ENCODE measurements at regions not wholly inside any gene's neighbourhood (a gene's known extent, or its start where the extent isn't known, plus 50 kb on each side); places are given as distances from the start of the nearest gene placed in this dataset.

GRCh38 chr3:153396581-153396980, 234.6 kb downstream of the RAP2B start:
- no peak for DNase-seq
- intact Hi-C loops (cut with DNase I; ENCODE audit: low total_unique reads) = no loop called here
- Histone ChIP-seq H3K4me3 (no peak overlapping the region), H3K27me3 (replicated peaks in 1 of 7) (no peaks in the 10 kb centered on the region), H3K4me1 (peaks cover 0 to 13% (median 3%) of the 10 kb centered on the region in 6 donors), H3K9me3 (peaks cover 0 to 38% (median 32%) of the 10 kb centered on the region in 8 donors), H3K27ac (no peak overlapping the region), H3K36me3 (no peaks in the 10 kb centered on the region)
- 63 to 91% (median 77%) methylated on average over 2 of the region's 2 CpGs for WGBS, 5 donors
- TF ChIP-seq POLR2AphosphoS5 (IDR thresholded peaks at IDR 0.05) (no peak), POLR2A (IDR thresholded peaks at IDR 0.05) (no peak)
- TF ChIP-seq, protein P1, sequence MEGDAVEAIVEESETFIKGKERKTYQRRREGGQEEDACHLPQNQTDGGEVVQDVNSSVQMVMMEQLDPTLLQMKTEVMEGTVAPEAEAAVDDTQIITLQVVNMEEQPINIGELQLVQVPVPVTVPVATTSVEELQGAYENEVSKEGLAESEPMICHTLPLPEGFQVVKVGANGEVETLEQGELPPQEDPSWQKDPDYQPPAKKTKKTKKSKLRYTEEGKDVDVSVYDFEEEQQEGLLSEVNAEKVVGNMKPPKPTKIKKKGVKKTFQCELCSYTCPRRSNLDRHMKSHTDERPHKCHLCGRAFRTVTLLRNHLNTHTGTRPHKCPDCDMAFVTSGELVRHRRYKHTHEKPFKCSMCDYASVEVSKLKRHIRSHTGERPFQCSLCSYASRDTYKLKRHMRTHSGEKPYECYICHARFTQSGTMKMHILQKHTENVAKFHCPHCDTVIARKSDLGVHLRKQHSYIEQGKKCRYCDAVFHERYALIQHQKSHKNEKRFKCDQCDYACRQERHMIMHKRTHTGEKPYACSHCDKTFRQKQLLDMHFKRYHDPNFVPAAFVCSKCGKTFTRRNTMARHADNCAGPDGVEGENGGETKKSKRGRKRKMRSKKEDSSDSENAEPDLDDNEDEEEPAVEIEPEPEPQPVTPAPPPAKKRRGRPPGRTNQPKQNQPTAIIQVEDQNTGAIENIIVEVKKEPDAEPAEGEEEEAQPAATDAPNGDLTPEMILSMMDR (IDR thresholded peaks at IDR 0.05 in 8 of 11, conservative IDR thresholded peaks at IDR 0.05 in 3 of 11) = no peak

DNA sequence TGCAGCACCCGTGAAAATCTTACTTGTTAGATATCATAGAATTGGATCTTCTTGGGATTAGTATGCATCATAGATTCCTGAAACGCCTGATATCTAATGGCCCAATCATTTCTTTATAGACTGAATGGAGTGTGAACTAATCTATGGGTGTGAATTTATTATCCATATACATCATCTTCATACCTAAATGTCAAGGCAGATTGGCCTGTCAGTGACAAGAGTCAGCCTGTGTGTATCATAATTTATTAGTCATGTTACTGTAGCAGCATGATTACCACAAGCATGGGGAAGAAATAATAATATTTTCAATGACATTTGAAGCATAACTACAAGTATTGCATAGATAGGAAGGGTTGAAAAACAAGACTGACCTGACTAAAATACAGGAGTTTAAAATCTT, 235.8 kb downstream of the RAP2B start:
- no peak for TF ChIP-seq POLR2A (IDR thresholded peaks at IDR 0.05)
- TF ChIP-seq, protein P1 (IDR thresholded peaks at IDR 0.05 in 8 of 11, conservative IDR thresholded peaks at IDR 0.05 in 3 of 11) = no peak
- TF ChIP-seq POLR2AphosphoS5 (IDR thresholded peaks at IDR 0.05) = no peak
- DNase-seq = no peak
- intact Hi-C loops (cut with DNase I; ENCODE audit: low total_unique reads) = no loop called here
- H3K4me1 ChIP-seq = peaks cover 0 to 13% (median 3%) of the 10 kb centered on the region in 6 donors
- H3K36me3 ChIP-seq = no peaks in the 10 kb centered on the region
- peaks cover 0 to 29% (median 24%) of the 10 kb centered on the region in 8 donors for H3K9me3 ChIP-seq
- H3K27me3 ChIP-seq (replicated peaks in 1 of 7) = no peaks in the 10 kb centered on the region
- H3K27ac ChIP-seq = no peak overlapping the region
- H3K4me3 ChIP-seq = no peak overlapping the region
- 48 to 88% (median 67%) methylated on average over 2 of the region's 2 CpGs for whole genome bisulfite sequencing, 5 donors

GRCh38 chr3:153399636-153400035, 237.6 kb downstream of the RAP2B start:
- intact Hi-C loops (cut with DNase I; ENCODE audit: low total_unique reads) = no loop called here
- H3K4me3 ChIP-seq = no peak overlapping the region
- no peak for DNase-seq

DNA sequence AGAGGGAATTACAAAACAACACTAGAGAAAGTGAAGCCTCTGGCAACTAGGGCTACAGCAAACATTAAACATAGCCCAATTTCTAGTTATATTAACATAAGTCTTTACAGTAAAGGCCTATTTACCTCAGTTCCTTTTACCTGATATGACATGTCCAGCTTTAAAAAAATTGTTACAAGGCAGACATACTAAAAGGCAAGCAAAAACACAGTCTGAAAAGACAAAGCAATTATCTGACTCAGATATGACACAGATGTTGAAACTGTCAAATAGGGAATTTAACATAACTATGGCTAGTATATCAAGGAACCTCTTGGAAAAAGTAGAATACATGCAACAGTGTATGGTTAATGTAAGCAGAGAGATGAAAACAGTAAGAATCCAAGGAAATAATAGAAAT, 238.6 kb downstream of the RAP2B start:
- H3K27me3 ChIP-seq (replicated peaks in 1 of 7) = no peaks in the 10 kb centered on the region
- H3K4me3 ChIP-seq = no peak overlapping the region
- H3K9me3 ChIP-seq = peaks cover 0 to under 1% (median 0%) of the 10 kb centered on the region in 8 donors
- intact Hi-C loops (cut with DNase I; ENCODE audit: low total_unique reads) = no loop called here
- H3K36me3 ChIP-seq = no peaks in the 10 kb centered on the region
- H3K27ac ChIP-seq = no peak overlapping the region
- no peak for DNase-seq
- TF ChIP-seq POLR2AphosphoS5 (IDR thresholded peaks at IDR 0.05) = no peak
- TF ChIP-seq, protein P1 (IDR thresholded peaks at IDR 0.05 in 8 of 11, conservative IDR thresholded peaks at IDR 0.05 in 3 of 11) = no peak
- no peak for TF ChIP-seq POLR2A (IDR thresholded peaks at IDR 0.05)
- H3K4me1 ChIP-seq = peaks cover 0 to 13% (median 3%) of the 10 kb centered on the region in 6 donors

More at GRCh38 chr3:153399636-153400035, 237.6 kb downstream of the RAP2B start:
- Histone ChIP-seq H3K36me3 (no peaks in the 10 kb centered on the region), H3K27ac (no peak overlapping the region), H3K27me3 (replicated peaks in 1 of 7) (no peaks in the 10 kb centered on the region), H3K9me3 (peaks cover 0 to 10% (median 7%) of the 10 kb centered on the region in 8 donors), H3K4me1 (peaks cover 0 to 13% (median 3%) of the 10 kb centered on the region in 6 donors)
- TF ChIP-seq, protein P1 (IDR thresholded peaks at IDR 0.05 in 8 of 11, conservative IDR thresholded peaks at IDR 0.05 in 3 of 11) = no peak
- no peak for TF ChIP-seq POLR2A (IDR thresholded peaks at IDR 0.05)
- TF ChIP-seq POLR2AphosphoS5 (IDR thresholded peaks at IDR 0.05) = no peak

Data from spleen (tissue), 11 donors.